Amygdala (tissue), 56 donors: ENCODE measurements at regions not wholly inside any gene's neighbourhood (a gene's known extent, or its start where the extent isn't known, plus 50 kb on each side); places are given as distances from the start of the nearest gene placed in this dataset.

Experiments
- DNase-seq, 56 donors: peaks; one replicate each; lab custom pipeline; 2025; lab: John Stamatoyannopoulos, UW

GRCh38 chr2:100193291-100193710, 50.9 kb upstream of the AFF3 start:
- DNase-seq = no peak

GRCh38 chr2:100192825-100193224, 50.4 kb upstream of the AFF3 start:
- no peak for DNase-seq

DNA sequence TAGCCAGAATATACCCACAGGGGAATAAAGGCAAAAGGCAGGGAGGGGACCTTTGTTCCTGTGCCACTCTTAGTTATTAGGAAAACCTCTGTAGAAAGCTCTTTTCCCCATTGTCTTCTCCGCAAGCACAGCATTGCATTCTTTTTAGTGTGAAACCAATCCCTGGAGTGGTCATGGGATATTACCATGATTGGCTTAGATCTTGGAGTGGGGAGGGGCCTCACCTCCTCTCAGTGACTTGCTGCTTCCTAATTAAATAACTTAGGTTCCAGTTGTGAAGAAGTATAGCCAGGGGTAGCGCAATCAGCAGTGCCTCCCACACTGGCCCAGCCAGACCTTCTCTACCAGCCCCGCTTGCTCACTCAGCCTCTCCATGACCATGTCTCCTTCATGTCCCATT, 49.9 kb upstream of the AFF3 start:
- no peak for DNase-seq
